CD14-positive monocyte (primary cell): ENCODE measurements at regions not wholly inside any gene's neighbourhood (a gene's known extent, or its start where the extent isn't known, plus 50 kb on each side); places are given as distances from the start of the nearest gene placed in this dataset.
"Not testable (repeated sequence)": the region's sequence is repeated elsewhere in the genome, so short reads cannot be mapped to it uniquely, and the experiment has no call there.

ENCODE experiments used
- DNase-seq, 3 donors: peaks; one replicate each; pipeline ENCODE4 v3.0.0-alpha.2; 2011 to 2022
- H2AFZ ChIP-seq: 2 replicates; pipeline ENCODE4 v1.6.0; 2012; ENCODE audit warnings: mild to moderate bottlenecking, low read depth, low read length, inconsistent platforms; ENCODE audit not compliant: insufficient read depth, poor library complexity, severe bottlenecking
- H3K27ac ChIP-seq, 2 donors: 1 replicate in 1 of 2; 2 replicates in 1 of 2; pipeline ENCODE4 v1.5.1; 2012 to 2013; ENCODE audit warnings: low read length in 2 of 2, control low read depth in 1 of 2, inconsistent platforms in 1 of 2, low read depth in 1 of 2, mild to moderate bottlenecking in 1 of 2
- H3K27me3 ChIP-seq, 2 donors: one replicate each; pipeline versions ENCODE4 v1.6.0 to v1.6.1; 2011 to 2013; ENCODE audit warnings: low read length in 2 of 2; ENCODE audit not compliant: control insufficient read depth in 2 of 2, insufficient read depth in 2 of 2
- H3K36me3 ChIP-seq, 2 donors: replicated peaks in 1 of 2; 1 replicate in 1 of 2; 2 replicates in 1 of 2; pipeline versions ENCODE4 v1.5.1 to v1.6.1; 2012 to 2013; ENCODE audit warnings: low read length in 2 of 2, control low read depth in 1 of 2, inconsistent platforms in 1 of 2, mild to moderate bottlenecking in 1 of 2; ENCODE audit not compliant: insufficient read depth in 2 of 2, control insufficient read depth in 1 of 2
- H3K4me1 ChIP-seq, 2 donors: 1 replicate in 1 of 2; 2 replicates in 1 of 2; pipeline versions ENCODE4 v1.5.1 to v1.6.1; 2012 to 2013; ENCODE audit warnings: low read length in 2 of 2, control low read depth in 1 of 2, inconsistent platforms in 1 of 2, mild to moderate bottlenecking in 1 of 2, moderate library complexity in 1 of 2; ENCODE audit not compliant: insufficient read depth in 2 of 2, control insufficient read depth in 1 of 2
- H3K4me2 ChIP-seq: replicated peaks from 2 replicates; pipeline ENCODE3; 2012; ENCODE audit warnings: low read length, moderate library complexity, mild to moderate bottlenecking; ENCODE audit not compliant: poor library complexity, severe bottlenecking; ENCODE audit errors: extremely low read depth
- H3K4me3 ChIP-seq, 3 experiments: fragments of 200-600 bp in 1 of 3; sonication (generic) in 1 of 3; replicated peaks in 1 of 3; 1 replicate in 2 of 3; 2 replicates in 1 of 3; pipeline ENCODE4 v1.5.1; 2011 to 2013; ENCODE audit warnings: low read length in 3 of 3, mild to moderate bottlenecking in 3 of 3, control low read depth in 2 of 3, low read depth in 2 of 3, inconsistent platforms in 1 of 3, moderate library complexity in 1 of 3
- H3K79me2 ChIP-seq: 2 replicates; pipeline ENCODE4 v1.6.0; 2012; ENCODE audit warnings: mild to moderate bottlenecking, control low read depth, inconsistent platforms, low read length, moderate library complexity; ENCODE audit not compliant: insufficient read depth
- H3K9ac ChIP-seq: 2 replicates; pipeline ENCODE4 v1.6.0; 2017; ENCODE audit warnings: low read length, mild to moderate bottlenecking; ENCODE audit not compliant: insufficient read depth, poor library complexity, severe bottlenecking
- H3K9me3 ChIP-seq, 2 donors: replicated peaks in 1 of 2; 1 replicate in 1 of 2; 2 replicates in 1 of 2; pipeline versions ENCODE4 v1.5.1 to v1.6.1; 2012 to 2013; ENCODE audit warnings: low read length in 2 of 2, control low read depth in 1 of 2; ENCODE audit not compliant: control insufficient read depth in 1 of 2, insufficient read depth in 1 of 2
- H4K20me1 ChIP-seq: 2 replicates; pipeline ENCODE4 v1.6.0; 2012; ENCODE audit warnings: mild to moderate bottlenecking, low read length, control low read depth, moderate library complexity; ENCODE audit not compliant: insufficient read depth
- H3K27ac Mint-ChIP-seq, 7 donors: one replicate each; pipeline ENCODE4 v1.8.0; 2020; ENCODE audit warnings: mild to moderate bottlenecking in 7 of 7, mixed read lengths in 7 of 7, moderate library complexity in 6 of 7, inconsistent platforms in 2 of 7
- H3K27me3 Mint-ChIP-seq, 3 donors: one replicate each; pipeline ENCODE4 v1.8.0; 2021 to 2022; ENCODE audit warnings: low read depth in 3 of 3, mild to moderate bottlenecking in 3 of 3, mixed read lengths in 3 of 3, moderate library complexity in 3 of 3, inconsistent platforms in 1 of 3
- H3K36me3 Mint-ChIP-seq, 2 donors: one replicate each; pipeline ENCODE4 v1.8.0; 2020; ENCODE audit warnings: mixed read lengths in 2 of 2, inconsistent platforms in 1 of 2, mild to moderate bottlenecking in 1 of 2
- H3K4me1 Mint-ChIP-seq: one replicate; pipeline ENCODE4 v1.8.0; 2020; ENCODE audit warnings: mild to moderate bottlenecking, mixed read lengths
- H3K4me3 Mint-ChIP-seq, 2 donors: one replicate each; pipeline ENCODE4 v1.8.0; 2020; ENCODE audit warnings: mild to moderate bottlenecking in 2 of 2, mixed read lengths in 2 of 2, moderate library complexity in 1 of 2
- H3K9me3 Mint-ChIP-seq, 7 donors: one replicate each; pipeline ENCODE4 v1.8.0; 2020 to 2022; ENCODE audit warnings: mixed read lengths in 7 of 7, mild to moderate bottlenecking in 6 of 7, moderate library complexity in 6 of 7, inconsistent platforms in 2 of 7
- CTCF ChIP-seq: fragments of 200-600 bp; IDR thresholded peaks from one replicate; pipeline ENCODE4 v1.8.0; 2022; ENCODE audit warnings: antibody characterized with exemption, mild to moderate bottlenecking
- WGBS: methylation state at CpG from one replicate; pipeline ENCODE4 v1.1.5; 2013; ENCODE audit warnings: missing lambda C conversion rate; ENCODE audit not compliant: insufficient coverage; 5-methylcytosine and 5-hydroxymethylcytosine counted together
- intact Hi-C, 2 donors: fragments of 100-400 bp; cut with micrococcal nuclease; formaldehyde crosslinking; loops; one replicate each; pipeline versions ENCODE4 v1.15.0 to v1.15.1; 2023

- H3K4me3 Mint-ChIP-seq: no peak overlapping the region
- H3K4me1 ChIP-seq: no peaks in the 10 kb centered on the region
- no peak overlapping the region for H3K27ac Mint-ChIP-seq
- peaks cover 0 to 5% (median 3%) of the 10 kb centered on the region in 3 donors for H3K27me3 Mint-ChIP-seq
- no peaks in the 10 kb centered on the region for H3K27me3 ChIP-seq
- no peak overlapping the region for H2AFZ ChIP-seq
- intact Hi-C loops: no loop called here
- H3K79me2 ChIP-seq: no peaks in the 10 kb centered on the region
- H3K9me3 Mint-ChIP-seq: peaks cover 0 to 9% (median 2%) of the 10 kb centered on the region in 7 donors
- H3K4me2 ChIP-seq: no peak overlapping the region
- H3K27ac ChIP-seq: no peak overlapping the region
- no peaks in the 10 kb centered on the region for H3K36me3 ChIP-seq
- H4K20me1 ChIP-seq: no peaks in the 10 kb centered on the region
- H3K4me3 ChIP-seq: no peak overlapping the region
- no peaks in the 10 kb centered on the region for H3K4me1 Mint-ChIP-seq
- no peaks in the 10 kb centered on the region for H3K9me3 ChIP-seq
- H3K9ac ChIP-seq: no peak overlapping the region
- no CpG with 5 or more reads among the region's 1 CpG for WGBS
- TF ChIP-seq CTCF: no peak
- DNase-seq: no peak
- H3K36me3 Mint-ChIP-seq: no peaks in the 10 kb centered on the region
These were observed 155.2 kb upstream of the GK2 start for GRCh38 chr4:79563219-79563618.

- Mint-ChIP-seq H3K9me3 (peaks cover 2 to 13% (median 5%) of the 10 kb centered on the region in 7 donors), H3K27me3 (peaks cover 0 to 5% (median 3%) of the 10 kb centered on the region in 3 donors), H3K36me3 (no peaks in the 10 kb centered on the region), H3K4me1 (no peaks in the 10 kb centered on the region), H3K4me3 (no peak overlapping the region), H3K27ac (peak overlapping the region in 1 of 7 donors; percentile 6)
- no peak overlapping the region for H3K4me3 ChIP-seq
- H3K27ac ChIP-seq: no peak overlapping the region
- H2AFZ ChIP-seq: no peak overlapping the region
- no peaks in the 10 kb centered on the region for H3K9me3 ChIP-seq
- H3K4me1 ChIP-seq: no peaks in the 10 kb centered on the region
- H3K79me2 ChIP-seq: no peaks in the 10 kb centered on the region
- no peaks in the 10 kb centered on the region for H3K36me3 ChIP-seq
- intact Hi-C loops: no loop called here
- no peak overlapping the region for H3K4me2 ChIP-seq
- no peaks in the 10 kb centered on the region for H4K20me1 ChIP-seq
- no peaks in the 10 kb centered on the region for H3K27me3 ChIP-seq
- no peak for TF ChIP-seq CTCF
- 80% methylated on average over 1 of the region's 1 CpG for WGBS
- DNase-seq: no peak
- H3K9ac ChIP-seq: no peak overlapping the region
These were observed 153.7 kb upstream of the GK2 start for GRCh38 chr4:79561751-79562150.

GRCh38 chr4:79559398-79559797 is 151.4 kb upstream of the GK2 start:
- H3K4me3 ChIP-seq, H3K79me2 ChIP-seq, H3K4me2 ChIP-seq, H3K36me3 ChIP-seq, H3K4me1 Mint-ChIP-seq, intact Hi-C loops, H3K27ac ChIP-seq, H3K9ac ChIP-seq, H3K4me1 ChIP-seq, DNase-seq, H3K36me3 Mint-ChIP-seq, H3K4me3 Mint-ChIP-seq, H3K9me3 ChIP-seq, H3K27me3 ChIP-seq, H3K27me3 Mint-ChIP-seq, H4K20me1 ChIP-seq, H2AFZ ChIP-seq: not testable (repeated sequence)
- peaks cover 2 to 13% (median 7%) of the 10 kb centered on the region in 7 donors for H3K9me3 Mint-ChIP-seq
- no CpG with 5 or more reads among the region's 2 CpGs for WGBS
- peak overlapping the region in 1 of 7 donors; percentile 14 for H3K27ac Mint-ChIP-seq
